ENCODE measurements at regions not wholly inside any gene's neighbourhood (a gene's known extent, or its start where the extent isn't known, plus 50 kb on each side); places are given as distances from the start of the nearest gene placed in this dataset.

GRCh38 chr18:60556326-60556725, 183.8 kb upstream of the MC4R start:
- FAIRE-seq (no peak), DNase-seq (peak in 1 of 6 donors; percentile 23), ATAC-seq (no peak)
- H3K4me1 ChIP-seq = no peaks in the 10 kb centered on the region
- no peak overlapping the region for H3K27ac ChIP-seq
- H3K4me3 ChIP-seq = no peak overlapping the region
- TF ChIP-seq CTCF (IDR thresholded peaks at IDR 0.05) = no peak
- H3K9me3 ChIP-seq = no peaks in the 10 kb centered on the region
- no peaks in the 10 kb centered on the region for H3K36me3 ChIP-seq
- intact Hi-C loops (cut with DNase I) = loop anchor here in 1 of 3 donors (10.0 kb wide), 2 partner anchors 562 to 1102 kb away; no protein-coding TSS in a partner anchor
- 77 to 80% methylated on average over 1 of the region's 1 CpG for WGBS, 2 donors
- no peaks in the 10 kb centered on the region for H3K27me3 ChIP-seq

- FAIRE-seq = no peak
- intact Hi-C loops (cut with DNase I) = no loop called here
- ATAC-seq = no peak
- TF ChIP-seq CTCF (IDR thresholded peaks at IDR 0.05) = no peak
- H3K27ac ChIP-seq = no peak overlapping the region
- H3K4me3 ChIP-seq = no peak overlapping the region
- no peak for DNase-seq
- H3K4me1 ChIP-seq = no peaks in the 10 kb centered on the region
- H3K27me3 ChIP-seq = peaks cover 0 to 7% (median 0%) of the 10 kb centered on the region in 4 donors
- no peaks in the 10 kb centered on the region for H3K36me3 ChIP-seq
- H3K9me3 ChIP-seq = no peaks in the 10 kb centered on the region
- WGBS, 2 donors = 49 to 68% methylated on average over 2 of the region's 2 CpGs
These were observed 187.5 kb upstream of the MC4R start for GRCh38 chr18:60560071-60560470.

GRCh38 chr18:60563082-60563481, 190.5 kb upstream of the MC4R start:
- no peak overlapping the region for H3K4me3 ChIP-seq
- H3K27me3 ChIP-seq = peaks cover 0 to 7% (median 0%) of the 10 kb centered on the region in 4 donors
- no peak for DNase-seq
- ATAC-seq = no peak
- FAIRE-seq = no peak
- intact Hi-C loops (cut with DNase I) = no loop called here
- no peak for TF ChIP-seq CTCF (IDR thresholded peaks at IDR 0.05)
- H3K9me3 ChIP-seq = no peaks in the 10 kb centered on the region
- no peaks in the 10 kb centered on the region for H3K36me3 ChIP-seq
- H3K27ac ChIP-seq = no peak overlapping the region
- whole genome bisulfite sequencing, 2 donors = 70 to 78% methylated on average over 3 of the region's 3 CpGs
- no peaks in the 10 kb centered on the region for H3K4me1 ChIP-seq

GRCh38 chr18:60568220-60568619, 195.6 kb upstream of the MC4R start:
- no peaks in the 10 kb centered on the region for H3K36me3 ChIP-seq
- ATAC-seq = no peak
- no peak for FAIRE-seq
- H3K27ac ChIP-seq = no peak overlapping the region
- TF ChIP-seq CTCF (IDR thresholded peaks at IDR 0.05) = no peak
- intact Hi-C loops (cut with DNase I) = no loop called here
- no peaks in the 10 kb centered on the region for H3K4me1 ChIP-seq
- H3K4me3 ChIP-seq = no peak overlapping the region
- no peak for DNase-seq
- no peaks in the 10 kb centered on the region for H3K9me3 ChIP-seq
- H3K27me3 ChIP-seq = peaks cover 0 to 14% (median 0%) of the 10 kb centered on the region in 4 donors
- WGBS, 2 donors = 40 to 55% methylated on average over 3 of the region's 3 CpGs

GRCh38 chr18:60570172-60570571, 197.6 kb upstream of the MC4R start:
- Histone ChIP-seq H3K9me3 (no peaks in the 10 kb centered on the region), H3K36me3 (no peaks in the 10 kb centered on the region), H3K4me3 (no peak overlapping the region), H3K27ac (no peak overlapping the region), H3K4me1 (no peaks in the 10 kb centered on the region), H3K27me3 (peaks cover 0 to 7% (median 0%) of the 10 kb centered on the region in 4 donors)
- ATAC-seq (no peak), DNase-seq (no peak), FAIRE-seq (no peak)
- WGBS, 2 donors = 77 to 78% methylated on average over 1 of the region's 1 CpG
- intact Hi-C loops (cut with DNase I) = no loop called here
- no peak for TF ChIP-seq CTCF (IDR thresholded peaks at IDR 0.05)
